Adrenal gland (tissue), 9 donors: ENCODE measurements at regions not wholly inside any gene's neighbourhood (a gene's known extent, or its start where the extent isn't known, plus 50 kb on each side); places are given as distances from the start of the nearest gene placed in this dataset.

Experiments used
- DNase-seq, 7 donors: peaks; one replicate each; pipeline ENCODE4 v3.0.0-alpha.2; 2019 to 2020
- H3K27ac ChIP-seq, 5 donors: fragments of 200-600 bp; sonication (generic) in 4 of 5; 1 replicate in 3 of 5; 2 replicates in 2 of 5; pipeline versions ENCODE4 v1.5.1 to v1.8.0; 2016 to 2020; ENCODE audit warnings: mild to moderate bottlenecking in 1 of 5
- H3K27me3 ChIP-seq: fragments of 200-600 bp; 2 replicates; pipeline ENCODE4 v1.8.0; 2021
- H3K36me3 ChIP-seq, 2 donors: fragments of 200-600 bp; replicated peaks in 1 of 2; 1 replicate in 1 of 2; 2 replicates in 1 of 2; pipeline versions ENCODE4 v1.5.1 to v1.8.0; 2018 to 2022
- H3K4me1 ChIP-seq, 2 donors: fragments of 200-600 bp; replicated peaks in 1 of 2; 1 replicate in 1 of 2; 2 replicates in 1 of 2; pipeline versions ENCODE4 v1.5.1 to v1.8.0; 2018 to 2021
- H3K4me3 ChIP-seq, 4 donors: fragments of 200-600 bp; sonication (generic) in 3 of 4; one replicate each; pipeline ENCODE4 v1.5.1; 2016 to 2018
- H3K9me3 ChIP-seq, 3 donors: fragments of 200-600 bp; sonication (generic) in 1 of 3; replicated peaks in 1 of 3; 1 replicate in 2 of 3; 2 replicates in 1 of 3; pipeline versions ENCODE4 v1.5.1 to v1.8.0; 2016 to 2021
- CTCF ChIP-seq, 6 experiments: fragments of 450-650 bp in 4 of 6; fragments of 200-600 bp in 2 of 6; sonication (generic) in 1 of 6; IDR thresholded peaks; 1 replicate in 5 of 6; 2 replicates in 1 of 6; pipeline versions ENCODE4 v1.5.1 to v1.8.0; 2016 to 2021; ENCODE audit warnings: antibody characterized with exemption in 6 of 6, mild to moderate bottlenecking in 2 of 6, moderate library complexity in 1 of 6
- POLR2A ChIP-seq, 2 donors: fragments of 450-650 bp; IDR thresholded peaks; one replicate each; pipeline ENCODE4 v1.6.1; 2017; ENCODE audit warnings: antibody characterized with exemption in 2 of 2, mild to moderate bottlenecking in 2 of 2, moderate library complexity in 1 of 2
- WGBS, 4 donors: extraction: QIAGEN DNeasy Blood & Tissue Kit in 2 of 4; methylation state at CpG; one replicate each; pipeline versions ENCODE4 v1.1.5 to v1.1.7; 2013 to 2017; 5-methylcytosine and 5-hydroxymethylcytosine counted together
- intact Hi-C, 2 donors: fragments of 100-400 bp; cut with DNase I; formaldehyde crosslinking; loops; one replicate each; pipeline versions ENCODE4 v1.14.1 to v1.15.0; 2022 to 2023
- donor health status: healthy with polysubstance abuse.
- donor health status: Bipolar disorder and iron deficiency.
- donor health status: DM: yes; HTN: yes; CAD: no.
- donor health status: DM: no; HTN: no; CAD: no.
- donor health status: DM: no; HTN: no; CAD: no.

- Histone ChIP-seq H3K4me1 (no peaks in the 10 kb centered on the region), H3K27me3 (no peaks in the 10 kb centered on the region), H3K9me3 (no peaks in the 10 kb centered on the region), H3K4me3 (no peak overlapping the region), H3K36me3 (no peaks in the 10 kb centered on the region), H3K27ac (no peak overlapping the region)
- WGBS, 4 donors = 60 to 67% (median 65%) methylated on average over 5 of the region's 5 CpGs
- DNase-seq = no peak
- no peak for TF ChIP-seq CTCF (IDR thresholded peaks at IDR 0.05)
- no peak for TF ChIP-seq POLR2A (IDR thresholded peaks at IDR 0.05)
- intact Hi-C loops = no loop called here
Observed at GRCh38 chr22:35008213-35008612, 57.7 kb upstream of the ISX start.

GRCh38 chr22:35010543-35010942 is 55.4 kb upstream of the ISX start:
- intact Hi-C loops = no loop called here
- no peak overlapping the region for H3K27ac ChIP-seq
- no peaks in the 10 kb centered on the region for H3K36me3 ChIP-seq
- 79 to 85% (median 83%) methylated on average over 6 of the region's 6 CpGs for WGBS, 4 donors
- H3K4me3 ChIP-seq = no peak overlapping the region
- no peaks in the 10 kb centered on the region for H3K4me1 ChIP-seq
- no peak for DNase-seq
- H3K27me3 ChIP-seq = no peaks in the 10 kb centered on the region
- no peak for TF ChIP-seq CTCF (IDR thresholded peaks at IDR 0.05)
- TF ChIP-seq POLR2A (IDR thresholded peaks at IDR 0.05) = no peak
- no peaks in the 10 kb centered on the region for H3K9me3 ChIP-seq

GRCh38 chr22:35014812-35015211 is 51.1 kb upstream of the ISX start:
- Histone ChIP-seq H3K27ac (no peak overlapping the region), H3K27me3 (no peaks in the 10 kb centered on the region), H3K4me1 (no peaks in the 10 kb centered on the region), H3K4me3 (no peak overlapping the region), H3K9me3 (no peaks in the 10 kb centered on the region), H3K36me3 (no peaks in the 10 kb centered on the region)
- intact Hi-C loops = no loop called here
- 74 to 81% (median 78%) methylated on average over 7 to 9 of the region's 9 CpGs for WGBS, 4 donors
- DNase-seq = no peak
- TF ChIP-seq POLR2A (IDR thresholded peaks at IDR 0.05) = no peak
- TF ChIP-seq CTCF (IDR thresholded peaks at IDR 0.05) = no peak
